HepG2 (cell line): ENCODE measurements at regions not wholly inside any gene's neighbourhood (a gene's known extent, or its start where the extent isn't known, plus 50 kb on each side); places are given as distances from the start of the nearest gene placed in this dataset.

Experiments
- ATM ChIP-seq: fragments of 450-650 bp; IDR thresholded peaks from 2 replicates; pipeline ENCODE4 v1.7.1; 2017; ENCODE audit warnings: mild to moderate bottlenecking, borderline replicate concordance
- EP300 ChIP-seq, 3 experiments: sonication (generic) in 1 of 3; formaldehyde crosslinking in 1 of 3; IDR thresholded peaks; 2 replicates each; pipeline versions ENCODE4 v1.5.1 to v1.6.1; 2011 to 2020; ENCODE audit warnings: low read depth in 2 of 3, low read length in 2 of 3, borderline replicate concordance in 1 of 3, improper control_type of control experiment in 1 of 3, mild to moderate bottlenecking in 1 of 3, missing genetic modification reagents in 1 of 3, moderate library complexity in 1 of 3
- FOXJ3 ChIP-seq: sonication (generic); formaldehyde crosslinking; IDR thresholded peaks from 2 replicates; pipeline ENCODE4 v1.4.0; 2020; ENCODE audit warnings: missing genetic modification reagents, mild to moderate bottlenecking, borderline replicate concordance
- PHF8 ChIP-seq: sonication (generic); formaldehyde crosslinking; IDR thresholded peaks from 2 replicates; pipeline ENCODE4 v1.5.0; 2020; ENCODE audit warnings: missing genetic modification reagents
- RAD21 ChIP-seq: fragments of 450-650 bp; formaldehyde crosslinking; IDR thresholded peaks from 2 replicates; pipeline ENCODE4 v1.5.0; 2020; ENCODE audit warnings: mild to moderate bottlenecking
- RCOR2 ChIP-seq: IDR thresholded peaks from 2 replicates; pipeline ENCODE4 v1.6.1; 2016; ENCODE audit warnings: missing biosample characterization, missing genetic modification reagents
- TF ChIP-seq, protein P1 (sequence below): sonication (generic); formaldehyde crosslinking; IDR thresholded peaks from 2 replicates; pipeline ENCODE4 v1.4.0; 2020; ENCODE audit warnings: missing genetic modification reagents

DNA sequence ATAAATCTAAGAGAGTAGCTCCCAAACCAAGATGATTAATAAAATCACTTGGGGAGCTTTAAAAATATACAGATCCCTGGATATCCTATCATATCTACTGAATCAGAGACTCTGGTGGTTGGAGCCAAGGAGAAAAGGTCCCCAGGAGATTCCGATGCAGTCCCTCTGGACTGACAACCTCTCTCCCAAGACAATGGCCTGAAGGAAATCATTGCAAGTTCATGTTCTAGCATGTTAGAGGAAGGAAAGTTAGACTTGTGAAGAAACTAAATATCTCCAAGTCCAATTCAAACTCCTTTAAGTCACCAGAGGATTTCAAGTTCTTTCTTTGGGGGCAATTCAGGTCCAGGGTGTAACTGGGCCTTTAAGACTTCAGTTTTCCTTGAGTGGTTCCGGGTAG is 84.7 kb upstream of the MEDAG start:
- no peak for TF ChIP-seq PHF8 (CRISPR knock-in tag)
- no peak for TF ChIP-seq RCOR2 (CRISPR knock-in tag)
- TF ChIP-seq, protein P1, sequence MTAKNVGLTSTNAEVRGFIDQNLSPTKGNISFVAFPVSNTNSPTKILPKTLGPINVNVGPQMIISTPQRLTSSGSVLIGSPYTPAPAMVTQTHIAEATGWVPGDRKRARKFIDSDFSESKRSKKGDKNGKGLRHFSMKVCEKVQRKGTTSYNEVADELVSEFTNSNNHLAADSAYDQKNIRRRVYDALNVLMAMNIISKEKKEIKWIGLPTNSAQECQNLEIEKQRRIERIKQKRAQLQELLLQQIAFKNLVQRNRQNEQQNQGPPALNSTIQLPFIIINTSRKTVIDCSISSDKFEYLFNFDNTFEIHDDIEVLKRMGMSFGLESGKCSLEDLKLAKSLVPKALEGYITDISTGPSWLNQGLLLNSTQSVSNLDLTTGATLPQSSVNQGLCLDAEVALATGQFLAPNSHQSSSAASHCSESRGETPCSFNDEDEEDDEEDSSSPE (CRISPR knock-in tag), result no peak
- TF ChIP-seq EP300 (IDR thresholded peaks at IDR 0.05; ENCODE audit: low read depth in 2 of 2, low read length in 2 of 2), result no peak
- TF ChIP-seq EP300 (CRISPR knock-in tag; IDR thresholded peaks at IDR 0.05; ENCODE audit: borderline replicate concordance), result no peak
- TF ChIP-seq RAD21 (CRISPR knock-in tag), result no peak
- TF ChIP-seq ATM, result no peak
- no peak for TF ChIP-seq FOXJ3
